PC-9 (cell line): ENCODE measurements at regions not wholly inside any gene's neighbourhood (a gene's known extent, or its start where the extent isn't known, plus 50 kb on each side); places are given as distances from the start of the nearest gene placed in this dataset.

Experiments used
- CTCF ChIP-seq: fragments of 200-600 bp; sonication (generic); conservative IDR thresholded peaks from 2 replicates; pipeline ENCODE4 v1.6.1; 2017; ENCODE audit warnings: mixed run types, antibody characterized with exemption, mild to moderate bottlenecking, moderate library complexity
- EZH2 ChIP-seq: fragments of 200-600 bp; sonication (generic); IDR thresholded peaks from 2 replicates; pipeline ENCODE4 v1.8.0; 2017; ENCODE audit warnings: antibody characterized with exemption, low read depth

DNA sequence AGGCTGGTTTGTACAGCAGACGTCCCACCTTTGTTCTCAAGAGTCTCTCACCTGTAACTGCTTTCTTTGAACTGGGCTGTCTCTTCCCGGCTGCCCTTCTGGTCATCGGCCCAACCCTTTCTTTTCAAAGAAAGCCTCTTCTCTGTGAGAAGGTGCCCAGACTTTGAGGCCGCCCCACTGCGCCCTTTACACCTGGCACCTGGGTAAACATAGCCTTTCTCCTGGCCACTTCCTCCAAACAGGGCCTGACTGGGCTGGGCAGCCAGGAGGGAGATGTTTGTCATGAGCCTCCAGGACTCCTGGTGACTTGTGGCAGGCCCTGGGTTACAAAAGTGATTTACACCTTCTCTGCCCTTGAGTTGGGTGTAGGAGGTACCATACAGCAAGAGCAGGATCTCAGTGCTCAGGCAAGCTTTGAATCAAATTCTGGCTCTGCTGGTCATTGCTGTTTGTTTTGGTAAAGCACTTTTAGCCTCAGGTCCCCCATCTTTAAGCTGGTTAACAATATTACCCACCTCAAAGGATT is 127.2 kb upstream of the CXCL14 start:
- TF ChIP-seq CTCF (no peak), EZH2 (no peak)
